K562 (cell line): ENCODE measurements at regions not wholly inside any gene's neighbourhood (a gene's known extent, or its start where the extent isn't known, plus 50 kb on each side); places are given as distances from the start of the nearest gene placed in this dataset.

Source experiments
- ATAC-seq: fragments of 200-7000 bp; cut with Tn5 transposase; 3 replicates; pipeline ENCODE4 v1.9.1; 2020; ENCODE audit warnings: moderate library complexity
- BruUV-seq: library from RNA; stranded (reverse); fragments of 400-500 nt; replicated peaks from 2 replicates; lab custom pipeline; 2021; lab: Mats Ljungman, UMichigan
- CTCF ChIA-PET: fragments of 300-600 bp; formaldehyde crosslinking; extraction: SDS; loops from one replicate; lab custom pipeline; 2021; ENCODE audit warnings: low intra/inter-chr PET ratio; lab: Yijun Ruan, JAX
- POLR2A ChIA-PET: fragments of 300-600, 350-650 bp; sonication (Branson Sonifier 250); formaldehyde crosslinking; extraction: SDS; loops from one replicate; lab custom pipeline; 2021; ENCODE audit warnings: antibody characterized with exemption, inconsistent platforms; lab: Yijun Ruan, JAX
- DNase-seq, 4 experiments: peaks; one replicate each; pipeline versions ENCODE4 v3.0.0 to v3.0.0-alpha.2; 2011 to 2018; ENCODE audit warnings: low spot score in 3 of 4, mixed read lengths in 3 of 4; ENCODE audit errors: extremely low read depth in 1 of 4
- FAIRE-seq: peaks from 2 replicates; lab custom pipeline; 2011; peaks lifted over from hg19 to GRCh38; lab: Jason Lieb, UNC
- H2AFZ ChIP-seq: 2 replicates; pipeline ENCODE4 v1.6.0; 2011; ENCODE audit warnings: low read depth, low read length, control low read depth, inconsistent platforms
- H3K27ac ChIP-seq: fragments of 200-600 bp; 3 replicates; pipeline ENCODE4 v1.8.0; 2011; ENCODE audit warnings: low read depth, mild to moderate bottlenecking, control low read depth, inconsistent platforms, low read length, moderate library complexity, mixed read lengths; ENCODE audit errors: extremely low read depth
- H3K27me3 ChIP-seq, 2 experiments: fragments of 300-600 bp in 1 of 2; 2 replicates in 1 of 2; 3 replicates in 1 of 2; pipeline versions ENCODE4 v1.6.0 to v1.8.0; 2011; ENCODE audit warnings: inconsistent platforms in 2 of 2, low read length in 2 of 2, mild to moderate bottlenecking in 1 of 2, mixed read lengths in 1 of 2, moderate library complexity in 1 of 2; ENCODE audit not compliant: control insufficient read depth in 2 of 2, insufficient read depth in 2 of 2
- H3K36me3 ChIP-seq: fragments of 300-600 bp; 3 replicates; pipeline ENCODE4 v1.8.0; 2011; ENCODE audit warnings: mild to moderate bottlenecking, low read length, inconsistent platforms; ENCODE audit not compliant: control insufficient read depth, insufficient read depth
- H3K4me1 ChIP-seq, 2 experiments: fragments of 200-600 bp in 1 of 2; replicated peaks in 1 of 2; 2 replicates in 1 of 2; 3 replicates in 1 of 2; pipeline versions ENCODE4 v1.5.1 to v1.8.0; 2011; ENCODE audit warnings: inconsistent platforms in 2 of 2, low read length in 2 of 2, mild to moderate bottlenecking in 1 of 2, mixed read lengths in 1 of 2, moderate library complexity in 1 of 2; ENCODE audit not compliant: control insufficient read depth in 2 of 2, insufficient read depth in 2 of 2
- H3K4me2 ChIP-seq: 2 replicates; pipeline ENCODE4 v1.6.1; 2011; ENCODE audit warnings: low read length, control low read depth, inconsistent platforms, mixed read lengths; ENCODE audit not compliant: insufficient read depth
- H3K4me3 ChIP-seq: fragments of 200-600 bp; sonication (generic), shearing (Covaris generic); 2 replicates; pipeline ENCODE4 v1.5.1; 2016; ENCODE audit warnings: control low read depth, inconsistent platforms
- H3K79me2 ChIP-seq: fragments of 200-600 bp; 3 replicates; pipeline ENCODE4 v1.8.0; 2011; ENCODE audit warnings: low read length, inconsistent platforms; ENCODE audit not compliant: control insufficient read depth, insufficient read depth
- H3K9ac ChIP-seq, 2 experiments: 2 replicates each; pipeline versions ENCODE4 v1.6.0 to v1.6.1; 2011; ENCODE audit warnings: low read depth in 2 of 2, low read length in 2 of 2, control low read depth in 1 of 2, inconsistent platforms in 1 of 2, mild to moderate bottlenecking in 1 of 2, mixed read lengths in 1 of 2; ENCODE audit not compliant: insufficient read depth in 1 of 2
- H3K9me1 ChIP-seq: one replicate; pipeline ENCODE4 v1.6.0; 2011; ENCODE audit warnings: inconsistent platforms, mild to moderate bottlenecking, low read length, moderate library complexity; ENCODE audit not compliant: control insufficient read depth, insufficient read depth
- H3K9me3 ChIP-seq: replicated peaks from 2 replicates; pipeline ENCODE4 v1.5.1; 2011; ENCODE audit warnings: low read depth, low read length, inconsistent platforms; ENCODE audit not compliant: control insufficient read depth, insufficient read depth
- H4K20me1 ChIP-seq: replicated peaks from 2 replicates; pipeline ENCODE4 v1.6.1; 2011; ENCODE audit warnings: low read length, inconsistent platforms, mixed read lengths; ENCODE audit not compliant: control insufficient read depth, insufficient read depth
- CBFA2T3 ChIP-seq: fragments of 450-650 bp; IDR thresholded peaks from 2 replicates; pipeline ENCODE4 v1.6.1; 2017
- MXI1 ChIP-seq: IDR thresholded peaks from 2 replicates; pipeline ENCODE4 v1.6.1; 2011; ENCODE audit warnings: low read depth, mild to moderate bottlenecking, improper control_type of control experiment, low read length
- NONO ChIP-seq, 2 experiments: fragments of 200-400 bp in 1 of 2; fragments of 450-650 bp in 1 of 2; formaldehyde crosslinking in 1 of 2; IDR thresholded peaks; 2 replicates each; pipeline ENCODE4 v1.6.1; 2017; ENCODE audit warnings: low read depth in 2 of 2, mild to moderate bottlenecking in 2 of 2, moderate library complexity in 2 of 2, low read length in 1 of 2
- SMARCE1 ChIP-seq: fragments of 450-650 bp; IDR thresholded peaks from 2 replicates; pipeline ENCODE4 v1.7.1; 2016; ENCODE audit warnings: mild to moderate bottlenecking
- ZBTB17 ChIP-seq: fragments of 450-650 bp; formaldehyde crosslinking; IDR thresholded peaks from 2 replicates; pipeline ENCODE4 v1.4.0; 2020; ENCODE audit warnings: mild to moderate bottlenecking
- ZBTB7A ChIP-seq: IDR thresholded peaks from 2 replicates; pipeline ENCODE4 v1.6.1; 2011; ENCODE audit warnings: low read depth, mild to moderate bottlenecking, low read length, moderate library complexity, borderline replicate concordance; ENCODE audit not compliant: control insufficient read depth
- ZC3H11A ChIP-seq: IDR thresholded peaks from 2 replicates; pipeline ENCODE4 v1.6.1; 2012; ENCODE audit warnings: low read depth, low read length, improper control_type of control experiment
- ZNF121 ChIP-seq: sonication (generic); formaldehyde crosslinking; conservative IDR thresholded peaks from 2 replicates; pipeline ENCODE4 v1.8.0; 2022; ENCODE audit warnings: missing genetic modification reagents
- ZNF3 ChIP-seq: fragments of 250-450 bp; sonication (Bioruptor Pico); IDR thresholded peaks from 2 replicates; pipeline ENCODE4 v1.5.0; 2021; ENCODE audit warnings: mild to moderate bottlenecking, moderate library complexity
- WGBS: fragments of 100-300 bp; shearing (Covaris generic); methylation state at CpG from one replicate; pipeline ENCODE4 v1.1.6; 2016; ENCODE audit warnings: low coverage, mixed read lengths; ENCODE audit not compliant: insufficient coverage; ENCODE audit errors: missing lambda C conversion rate; 5-methylcytosine and 5-hydroxymethylcytosine counted together
- in situ Hi-C: fragments of 300-500 bp; cut with MboI; formaldehyde crosslinking; loops from 4 replicates; pipeline ENCODE4 v1.15.0; 2018; ENCODE audit warnings: inconsistent platforms, mixed read lengths
- intact Hi-C: fragments of 100-400 bp; cut with micrococcal nuclease; formaldehyde crosslinking; loops from 2 replicates; pipeline ENCODE4 v1.14.2; 2022
- TF ChIP-seq, protein P1 (sequence below): fragments of 450-650 bp; IDR thresholded peaks from 2 replicates; pipeline ENCODE4 v1.7.1; 2018; ENCODE audit warnings: mild to moderate bottlenecking, low read depth; ENCODE audit not compliant: partially characterized antibody

DNA sequence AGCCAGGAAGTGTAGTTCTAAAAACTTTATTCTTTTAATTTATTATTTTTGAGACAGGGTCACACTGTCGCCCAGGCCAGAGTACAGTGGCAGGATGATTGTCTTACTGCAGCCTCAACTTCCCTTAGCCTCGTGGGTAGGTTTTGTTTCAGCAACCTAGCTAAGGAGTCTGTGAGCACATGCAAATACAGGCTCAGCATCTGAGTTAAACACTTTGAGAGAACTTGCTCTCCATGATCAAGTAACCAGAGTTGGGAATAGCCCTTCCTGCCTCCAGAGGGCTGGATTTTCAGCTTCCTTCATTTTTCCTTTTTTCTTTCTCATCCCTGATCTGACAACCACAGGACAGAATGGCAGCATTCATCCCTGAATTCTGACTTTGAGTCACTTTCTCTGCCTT is 871.3 kb downstream of the GALC start:
- no peaks in the 10 kb centered on the region for H3K36me3 ChIP-seq
- H3K9me3 ChIP-seq: no peaks in the 10 kb centered on the region
- no peak for ATAC-seq
- H2AFZ ChIP-seq: no peak overlapping the region
- H3K4me3 ChIP-seq: no peak overlapping the region
- H3K4me2 ChIP-seq: no peak overlapping the region
- H3K9me1 ChIP-seq: no peaks in the 10 kb centered on the region
- intact Hi-C loops (no loop called here), in situ Hi-C loops (no loop called here)
- BruUV-seq: no TSS peak
- WGBS: 0% methylated on average over 2 of the region's 2 CpGs
- FAIRE-seq: no peak
- ChIA-PET POLR2A (no interaction called here), CTCF (no interaction called here)
- H3K27me3 ChIP-seq: no peaks in the 10 kb centered on the region
- no peak for TF ChIP-seq ZBTB17
- TF ChIP-seq ZC3H11A: no peak
- no peak for TF ChIP-seq MXI1
- no peak for TF ChIP-seq ZNF121 (CRISPR knock-in tag)
- TF ChIP-seq SMARCE1: no peak
- TF ChIP-seq CBFA2T3: no peak
- TF ChIP-seq NONO (IDR thresholded peaks at IDR 0.05; ENCODE audit: low read depth in 2 of 2, low read length in 1 of 2): no peak
- no peak for TF ChIP-seq ZBTB7A
- TF ChIP-seq, protein P1, sequence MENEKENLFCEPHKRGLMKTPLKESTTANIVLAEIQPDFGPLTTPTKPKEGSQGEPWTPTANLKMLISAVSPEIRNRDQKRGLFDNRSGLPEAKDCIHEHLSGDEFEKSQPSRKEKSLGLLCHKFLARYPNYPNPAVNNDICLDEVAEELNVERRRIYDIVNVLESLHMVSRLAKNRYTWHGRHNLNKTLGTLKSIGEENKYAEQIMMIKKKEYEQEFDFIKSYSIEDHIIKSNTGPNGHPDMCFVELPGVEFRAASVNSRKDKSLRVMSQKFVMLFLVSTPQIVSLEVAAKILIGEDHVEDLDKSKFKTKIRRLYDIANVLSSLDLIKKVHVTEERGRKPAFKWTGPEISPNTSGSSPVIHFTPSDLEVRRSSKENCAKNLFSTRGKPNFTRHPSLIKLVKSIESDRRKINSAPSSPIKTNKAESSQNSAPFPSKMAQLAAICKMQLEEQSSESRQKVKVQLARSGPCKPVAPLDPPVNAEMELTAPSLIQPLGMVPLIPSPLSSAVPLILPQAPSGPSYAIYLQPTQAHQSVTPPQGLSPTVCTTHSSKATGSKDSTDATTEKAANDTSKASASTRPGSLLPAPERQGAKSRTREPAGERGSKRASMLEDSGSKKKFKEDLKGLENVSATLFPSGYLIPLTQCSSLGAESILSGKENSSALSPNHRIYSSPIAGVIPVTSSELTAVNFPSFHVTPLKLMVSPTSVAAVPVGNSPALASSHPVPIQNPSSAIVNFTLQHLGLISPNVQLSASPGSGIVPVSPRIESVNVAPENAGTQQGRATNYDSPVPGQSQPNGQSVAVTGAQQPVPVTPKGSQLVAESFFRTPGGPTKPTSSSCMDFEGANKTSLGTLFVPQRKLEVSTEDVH: no peak
- TF ChIP-seq ZNF3 (CRISPR knock-in tag): no peak
- no peaks in the 10 kb centered on the region for H3K79me2 ChIP-seq
- DNase-seq: no peak
- H3K9ac ChIP-seq: no peak overlapping the region
- H4K20me1 ChIP-seq: no peaks in the 10 kb centered on the region
- no peaks in the 10 kb centered on the region for H3K4me1 ChIP-seq
- no peak overlapping the region for H3K27ac ChIP-seq
